Stomach smooth muscle (tissue), 2 donors: ENCODE measurements at regions not wholly inside any gene's neighbourhood (a gene's known extent, or its start where the extent isn't known, plus 50 kb on each side); places are given as distances from the start of the nearest gene placed in this dataset.

Source experiments
- H3K27ac ChIP-seq: one replicate; pipeline ENCODE4 v1.7.0; 2013; ENCODE audit warnings: mild to moderate bottlenecking, low read length, inconsistent platforms
- H3K27me3 ChIP-seq, 2 donors: one replicate each; pipeline ENCODE4 v1.7.0; 2013; ENCODE audit warnings: low read length in 2 of 2; ENCODE audit not compliant: insufficient read depth in 2 of 2, control insufficient read depth in 1 of 2
- H3K36me3 ChIP-seq, 2 donors: one replicate each; pipeline ENCODE4 v1.7.0; 2013; ENCODE audit warnings: low read length in 2 of 2; ENCODE audit not compliant: control insufficient read depth in 2 of 2, insufficient read depth in 2 of 2
- H3K4me1 ChIP-seq: one replicate; pipeline ENCODE4 v1.7.0; 2013; ENCODE audit warnings: low read length; ENCODE audit not compliant: control insufficient read depth, insufficient read depth
- H3K4me3 ChIP-seq, 2 donors: one replicate each; pipeline ENCODE4 v1.7.0; 2013; ENCODE audit warnings: low read length in 2 of 2
- H3K9ac ChIP-seq, 2 donors: one replicate each; pipeline ENCODE4 v1.7.0; 2013; ENCODE audit warnings: low read length in 2 of 2, mild to moderate bottlenecking in 1 of 2
- H3K9me3 ChIP-seq, 2 donors: one replicate each; pipeline ENCODE4 v1.7.0; 2013; ENCODE audit warnings: low read length in 2 of 2; ENCODE audit not compliant: control insufficient read depth in 2 of 2
- donor health status: healthy.
- donor health status: Pancreatic carcinoma.

- H3K27ac ChIP-seq = no peak overlapping the region
- H3K9me3 ChIP-seq = no peaks in the 10 kb centered on the region
- H3K4me3 ChIP-seq = no peak overlapping the region
- no peaks in the 10 kb centered on the region for H3K27me3 ChIP-seq
- H3K36me3 ChIP-seq = no peaks in the 10 kb centered on the region
- H3K9ac ChIP-seq = no peak overlapping the region
- H3K4me1 ChIP-seq = peaks cover 20% of the 10 kb centered on the region
These were observed 61.2 kb upstream of the FOXN2 start for GRCh38 chr2:48253301-48253700.

GRCh38 chr2:48254839-48255238 is 59.6 kb upstream of the FOXN2 start:
- no peaks in the 10 kb centered on the region for H3K36me3 ChIP-seq
- H3K9me3 ChIP-seq = no peaks in the 10 kb centered on the region
- no peak overlapping the region for H3K27ac ChIP-seq
- H3K4me1 ChIP-seq = peaks cover 7% of the 10 kb centered on the region
- no peaks in the 10 kb centered on the region for H3K27me3 ChIP-seq
- H3K9ac ChIP-seq = no peak overlapping the region
- H3K4me3 ChIP-seq = no peak overlapping the region

- Histone ChIP-seq H3K4me3 (no peak overlapping the region), H3K9me3 (no peaks in the 10 kb centered on the region), H3K36me3 (no peaks in the 10 kb centered on the region), H3K9ac (no peak overlapping the region), H3K27me3 (no peaks in the 10 kb centered on the region), H3K4me1 (no peaks in the 10 kb centered on the region), H3K27ac (no peak overlapping the region)
These were observed 57.0 kb upstream of the FOXN2 start for GRCh38 chr2:48257456-48257855.

- H3K27ac ChIP-seq = no peak overlapping the region
- no peaks in the 10 kb centered on the region for H3K27me3 ChIP-seq
- no peak overlapping the region for H3K9ac ChIP-seq
- H3K4me3 ChIP-seq = no peak overlapping the region
- H3K36me3 ChIP-seq = no peaks in the 10 kb centered on the region
- H3K4me1 ChIP-seq = no peaks in the 10 kb centered on the region
- no peaks in the 10 kb centered on the region for H3K9me3 ChIP-seq
These were observed 55.9 kb upstream of the FOXN2 start for GRCh38 chr2:48258481-48259149.

DNA sequence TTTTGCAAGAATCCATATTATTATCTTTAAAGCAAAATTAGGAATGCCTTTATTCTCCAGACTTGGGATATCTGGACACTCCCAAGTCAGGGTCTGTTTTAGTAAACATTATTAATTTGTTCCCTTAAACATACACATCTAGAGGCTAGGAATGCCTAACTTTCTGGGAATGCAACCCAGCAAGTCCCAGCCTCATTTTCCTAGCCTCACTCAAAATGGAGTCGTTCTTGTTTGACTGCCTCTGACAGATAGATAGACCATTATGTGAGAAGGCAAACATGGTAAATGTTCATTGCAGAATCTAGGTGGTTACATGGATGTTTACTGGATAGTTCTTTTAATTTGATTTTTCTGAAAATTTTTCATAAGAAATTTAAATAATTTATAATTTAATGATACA is 54.7 kb upstream of the FOXN2 start:
- Histone ChIP-seq H3K36me3 (no peaks in the 10 kb centered on the region), H3K4me3 (no peak overlapping the region), H3K27me3 (no peaks in the 10 kb centered on the region), H3K27ac (no peak overlapping the region), H3K9me3 (no peaks in the 10 kb centered on the region), H3K9ac (no peak overlapping the region), H3K4me1 (no peaks in the 10 kb centered on the region)

GRCh38 chr2:48264627-48265026 is 49.9 kb upstream of the FOXN2 start:
- Histone ChIP-seq H3K27me3 (no peaks in the 10 kb centered on the region), H3K27ac (no peak overlapping the region), H3K4me1 (no peaks in the 10 kb centered on the region), H3K4me3 (no peak overlapping the region), H3K9ac (no peak overlapping the region), H3K9me3 (no peaks in the 10 kb centered on the region), H3K36me3 (no peaks in the 10 kb centered on the region)
